ENCODE measurements at regions not wholly inside any gene's neighbourhood (a gene's known extent, or its start where the extent isn't known, plus 50 kb on each side); places are given as distances from the start of the nearest gene placed in this dataset.

DNA sequence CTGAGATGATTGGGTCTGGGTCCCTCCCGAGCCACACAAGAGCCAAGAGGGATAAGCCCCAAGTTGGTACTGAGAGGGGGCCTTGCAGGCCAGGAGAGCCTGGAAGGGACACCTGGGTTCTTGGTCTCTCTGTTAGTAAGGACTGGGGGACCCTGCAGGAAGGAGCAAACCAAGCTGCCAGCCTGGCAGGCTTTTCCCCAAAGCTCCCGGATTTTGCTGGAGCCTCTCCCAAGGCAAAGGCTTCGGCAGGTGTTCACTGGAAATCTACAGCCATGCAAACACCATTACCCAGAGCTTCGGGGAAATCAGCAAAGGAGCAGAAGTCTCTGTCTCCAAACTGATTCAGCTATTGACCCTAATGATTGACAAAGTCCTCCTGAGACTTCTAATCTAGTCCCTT, 527.9 kb downstream of the BUD13 start:
- TF ChIP-seq, protein P1, sequence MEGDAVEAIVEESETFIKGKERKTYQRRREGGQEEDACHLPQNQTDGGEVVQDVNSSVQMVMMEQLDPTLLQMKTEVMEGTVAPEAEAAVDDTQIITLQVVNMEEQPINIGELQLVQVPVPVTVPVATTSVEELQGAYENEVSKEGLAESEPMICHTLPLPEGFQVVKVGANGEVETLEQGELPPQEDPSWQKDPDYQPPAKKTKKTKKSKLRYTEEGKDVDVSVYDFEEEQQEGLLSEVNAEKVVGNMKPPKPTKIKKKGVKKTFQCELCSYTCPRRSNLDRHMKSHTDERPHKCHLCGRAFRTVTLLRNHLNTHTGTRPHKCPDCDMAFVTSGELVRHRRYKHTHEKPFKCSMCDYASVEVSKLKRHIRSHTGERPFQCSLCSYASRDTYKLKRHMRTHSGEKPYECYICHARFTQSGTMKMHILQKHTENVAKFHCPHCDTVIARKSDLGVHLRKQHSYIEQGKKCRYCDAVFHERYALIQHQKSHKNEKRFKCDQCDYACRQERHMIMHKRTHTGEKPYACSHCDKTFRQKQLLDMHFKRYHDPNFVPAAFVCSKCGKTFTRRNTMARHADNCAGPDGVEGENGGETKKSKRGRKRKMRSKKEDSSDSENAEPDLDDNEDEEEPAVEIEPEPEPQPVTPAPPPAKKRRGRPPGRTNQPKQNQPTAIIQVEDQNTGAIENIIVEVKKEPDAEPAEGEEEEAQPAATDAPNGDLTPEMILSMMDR (IDR thresholded peaks at IDR 0.05; ENCODE audit: low read depth, low read length): no peak
- TF ChIP-seq EZH2phosphoT487 (IDR thresholded peaks at IDR 0.05; ENCODE audit: low read depth): no peak

Data from OCI-LY3 (cell line).